Anterior cingulate cortex (tissue), 58 donors: ENCODE measurements at regions not wholly inside any gene's neighbourhood (a gene's known extent, or its start where the extent isn't known, plus 50 kb on each side); places are given as distances from the start of the nearest gene placed in this dataset.
"Not testable (repeated sequence)": the region's sequence is repeated elsewhere in the genome, so short reads cannot be mapped to it uniquely, and the experiment has no call there.

Experiments
- DNase-seq, 58 donors: peaks; one replicate each; lab custom pipeline; 2025; lab: John Stamatoyannopoulos, UW

DNA sequence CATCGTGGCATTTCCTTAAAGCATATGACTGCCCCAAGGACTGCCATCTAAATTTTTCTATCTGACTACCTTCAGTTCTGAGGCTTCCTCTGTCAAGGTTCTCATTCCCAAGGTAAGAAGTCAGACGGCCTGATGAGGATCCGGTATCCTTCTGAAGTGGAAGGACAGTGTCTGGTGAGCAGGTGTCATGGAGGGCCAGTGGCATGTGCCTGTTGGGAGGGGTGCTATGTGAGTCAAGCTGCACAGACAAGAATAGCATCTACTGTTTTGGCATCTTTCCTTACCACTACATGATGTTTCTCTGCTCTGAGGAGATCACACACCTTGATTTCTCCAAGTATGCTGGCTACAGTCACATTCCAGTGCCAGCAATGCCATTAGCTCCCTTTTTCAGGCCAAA lies 99.6 kb upstream of the RGS1 start:
- DNase-seq, result no peak

DNA sequence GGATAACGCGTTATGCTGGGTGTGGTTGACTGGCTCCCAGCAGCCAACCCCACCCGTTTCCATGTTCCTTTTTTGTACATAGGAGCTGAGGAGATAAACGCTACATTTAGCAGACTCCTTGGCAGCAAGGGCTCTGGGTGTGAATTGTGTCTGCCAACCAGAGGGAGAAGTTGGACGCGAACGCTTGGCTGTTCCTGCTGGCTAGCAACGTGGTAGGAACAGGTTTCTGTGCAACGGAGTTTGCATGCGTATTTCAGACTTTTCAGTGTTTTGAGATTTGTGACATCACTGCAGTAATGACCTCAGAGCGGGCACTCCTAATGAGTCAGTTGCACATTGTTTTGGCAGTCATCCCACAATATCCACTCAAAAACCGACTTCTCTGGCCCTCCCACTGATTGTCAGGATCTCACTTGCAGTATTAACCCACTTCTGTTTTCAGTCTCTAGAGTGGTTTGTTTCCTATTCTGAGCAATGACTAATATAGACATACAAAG lies 98.7 kb upstream of the RGS1 start:
- peak in 26 of 58 donors; percentile 2 to 57 (median 18) for DNase-seq

DNA sequence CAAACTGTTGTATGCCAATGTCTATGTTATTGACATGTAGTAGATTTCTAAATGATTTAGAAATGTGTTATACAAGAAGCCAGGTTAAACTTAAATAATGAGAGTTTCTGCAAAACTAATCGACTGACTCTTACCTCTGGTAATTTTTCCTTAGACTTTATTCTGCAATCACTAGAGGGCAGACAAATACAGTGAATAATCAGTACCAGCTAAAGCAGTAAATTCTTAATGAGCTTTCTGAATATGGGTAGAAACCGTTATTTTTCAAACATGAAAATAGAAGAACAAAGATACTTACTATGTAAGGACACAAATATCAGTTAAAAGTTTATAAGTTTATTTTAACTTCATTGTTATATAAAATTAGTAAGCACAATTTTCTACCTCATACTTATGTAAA lies 97.9 kb upstream of the RGS1 start:
- DNase-seq, result peak in 1 of 58 donors; percentile 24

DNA sequence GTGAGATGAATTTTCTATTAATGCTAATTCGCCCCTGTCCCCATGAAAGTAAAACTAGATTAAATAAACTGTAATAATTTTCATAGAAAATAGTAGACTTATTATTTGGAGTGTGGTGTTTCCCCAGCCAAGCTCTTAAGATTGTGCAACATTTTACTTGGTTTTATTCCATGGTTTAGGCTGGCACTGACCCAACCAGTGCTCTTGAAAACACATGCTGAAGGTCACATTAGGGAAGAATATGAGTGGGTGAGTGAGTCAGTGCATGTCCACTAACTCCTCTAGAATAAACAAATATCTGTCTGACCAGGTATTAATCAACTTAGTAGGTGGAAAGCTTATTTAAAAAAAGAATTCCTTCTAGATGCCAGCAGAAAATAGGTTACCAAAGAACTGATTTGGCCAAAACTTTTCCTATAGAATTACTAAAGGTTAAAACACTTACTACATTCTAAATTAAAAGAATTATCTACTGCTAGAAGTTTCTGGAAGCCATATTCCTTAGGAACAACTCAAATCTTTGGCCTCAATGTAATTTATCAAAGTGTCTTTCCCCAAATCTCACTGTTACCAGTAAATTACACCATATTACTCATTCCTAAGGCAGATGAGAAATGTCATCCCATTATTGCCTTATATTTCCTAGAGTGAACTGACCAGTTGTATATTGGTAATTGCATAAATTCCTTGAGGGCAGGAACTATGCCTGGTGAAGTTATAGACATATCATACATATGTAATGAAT lies 89.7 kb upstream of the RGS1 start:
- DNase-seq, result peak in 1 of 58 donors; percentile 9

DNA sequence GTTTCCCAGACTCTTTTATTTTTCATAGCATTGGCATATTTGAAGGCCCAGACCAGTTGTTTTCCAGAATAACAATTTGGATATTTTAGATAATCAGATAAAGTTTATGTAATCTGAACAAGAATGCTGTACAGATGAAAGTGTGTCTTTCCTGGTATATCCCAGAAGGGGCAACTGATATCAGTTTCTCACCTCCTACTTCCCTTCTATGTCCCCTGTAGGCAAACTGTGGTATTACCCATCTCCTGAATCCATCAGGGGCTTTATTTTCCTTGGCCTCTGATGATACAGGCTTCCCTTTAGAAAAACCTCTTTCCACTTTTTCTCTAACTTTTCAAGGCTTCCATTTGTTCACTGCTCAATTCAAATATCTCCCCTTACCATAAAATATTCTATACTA lies 87.5 kb upstream of the RGS1 start:
- DNase-seq, result no peak

DNA sequence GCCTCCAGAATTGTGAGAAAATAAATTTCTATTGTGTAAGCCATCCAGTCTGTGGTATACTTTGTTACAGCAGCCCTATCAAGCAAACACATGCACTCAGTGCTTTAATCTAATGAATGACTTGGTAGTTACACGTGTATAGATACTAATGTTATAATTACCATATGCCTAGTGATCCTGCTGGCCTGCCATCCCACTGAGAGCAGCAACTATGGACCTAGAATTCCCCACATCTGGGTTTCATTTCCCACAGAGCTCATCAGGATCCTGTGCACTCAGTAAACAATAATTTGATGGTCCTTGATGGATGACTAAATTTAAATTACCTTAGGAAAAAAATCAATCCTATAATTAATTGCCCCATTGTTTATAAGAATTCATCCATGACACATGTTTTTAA lies 86.5 kb upstream of the RGS1 start:
- no peak for DNase-seq

DNA sequence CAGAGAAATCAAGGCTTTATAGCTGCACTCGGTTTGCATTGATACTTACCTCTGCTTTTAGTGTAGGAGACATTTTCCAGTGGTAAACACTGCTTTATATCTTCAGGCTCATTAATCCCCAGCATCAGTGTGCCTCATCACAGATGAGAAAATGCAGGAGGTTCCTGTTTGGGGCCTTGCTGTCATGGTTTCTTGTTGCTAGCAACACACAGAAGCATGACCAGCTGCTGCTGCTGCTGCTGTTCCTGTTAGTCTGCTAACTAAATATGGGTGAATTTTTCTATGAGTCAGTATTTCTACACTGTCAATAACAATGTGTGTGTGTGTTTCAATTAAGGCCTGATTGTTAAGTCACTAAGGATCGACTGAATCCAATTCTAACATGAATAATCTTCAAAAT lies 85.8 kb upstream of the RGS1 start:
- DNase-seq, result peak in 1 of 58 donors; percentile 2

DNA sequence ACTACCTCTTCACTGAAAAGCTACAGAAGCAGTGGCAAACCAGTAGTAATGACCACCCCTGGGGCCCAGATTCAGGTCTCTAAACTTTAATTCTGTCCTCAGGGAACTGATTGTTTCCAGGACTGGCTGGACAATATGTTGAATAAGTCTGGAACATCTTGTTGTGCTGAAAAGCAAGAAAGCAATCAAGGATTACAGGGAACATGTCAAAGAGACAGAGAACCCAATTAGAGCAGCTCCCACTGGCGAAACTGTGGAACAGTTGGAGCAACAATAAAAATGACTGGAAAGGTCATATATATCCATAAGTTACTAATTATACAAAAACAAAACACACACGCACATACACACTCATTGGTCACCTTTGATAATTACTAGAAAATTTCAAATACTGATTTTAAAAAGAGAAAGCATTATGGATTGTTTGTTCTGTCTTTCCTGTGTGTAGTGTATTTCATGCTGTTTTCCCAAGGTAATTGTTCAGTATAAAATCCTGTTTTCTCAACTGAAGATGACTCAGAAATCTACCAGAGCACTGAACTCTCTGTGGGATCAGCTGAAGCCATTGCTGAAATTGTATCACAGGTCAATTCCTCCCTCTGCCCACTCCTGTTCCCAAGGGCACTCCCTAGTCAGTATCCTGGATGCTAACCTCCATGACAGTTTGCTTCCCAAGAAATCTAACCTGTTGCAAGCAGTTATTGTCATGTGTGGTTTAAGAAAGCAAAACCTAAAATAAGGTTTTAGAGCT lies 83.6 kb upstream of the RGS1 start:
- DNase-seq, result no peak

DNA sequence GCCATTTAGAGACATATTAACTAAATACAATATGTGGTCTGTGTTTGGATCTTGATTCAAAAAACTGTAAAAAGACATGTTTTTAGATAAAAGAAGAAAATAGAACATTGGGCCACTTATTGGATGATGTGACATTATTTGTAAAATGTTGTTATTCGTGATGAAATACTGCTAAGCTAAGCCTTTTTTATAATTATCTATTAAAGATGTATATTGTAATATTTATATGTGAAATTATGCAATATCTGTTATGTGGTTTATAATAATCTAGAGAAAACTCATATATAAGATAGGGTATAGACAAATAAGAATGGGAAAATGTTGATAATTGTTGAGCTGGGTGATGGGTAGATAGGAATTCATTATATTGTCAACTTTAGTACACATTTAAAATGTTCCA lies 82.0 kb upstream of the RGS1 start:
- DNase-seq, result no peak

DNA sequence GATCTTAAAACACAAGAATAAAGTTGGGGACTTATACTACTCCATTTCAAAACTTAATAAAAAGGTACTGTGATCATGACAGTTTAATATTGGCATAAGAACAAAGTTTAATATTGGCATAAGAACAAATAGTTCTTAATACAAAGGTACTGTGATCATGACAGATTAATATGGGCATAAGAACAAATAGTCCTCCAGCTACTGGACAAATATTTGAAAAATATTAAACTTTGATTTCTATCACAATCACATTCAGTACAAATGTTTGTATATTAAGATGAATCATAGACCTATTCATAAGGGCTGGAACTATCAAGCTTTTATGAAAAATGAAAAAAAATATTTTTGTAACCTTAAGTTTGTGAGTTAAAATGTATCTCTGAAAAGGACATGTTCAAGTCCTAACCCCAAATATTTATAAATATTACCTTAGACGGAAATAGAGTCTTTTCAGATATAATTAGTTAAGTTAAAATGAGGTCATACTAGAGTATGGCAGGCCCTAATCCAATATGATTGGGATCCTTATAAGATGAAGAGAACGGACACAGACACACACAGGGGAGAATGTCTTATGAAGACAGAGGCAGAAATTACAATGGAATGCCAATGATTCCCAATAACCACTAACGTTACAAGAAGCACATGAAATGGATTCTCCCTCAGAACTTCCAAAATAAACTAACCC lies 79.1 kb upstream of the RGS1 start:
- DNase-seq, result no peak

DNA sequence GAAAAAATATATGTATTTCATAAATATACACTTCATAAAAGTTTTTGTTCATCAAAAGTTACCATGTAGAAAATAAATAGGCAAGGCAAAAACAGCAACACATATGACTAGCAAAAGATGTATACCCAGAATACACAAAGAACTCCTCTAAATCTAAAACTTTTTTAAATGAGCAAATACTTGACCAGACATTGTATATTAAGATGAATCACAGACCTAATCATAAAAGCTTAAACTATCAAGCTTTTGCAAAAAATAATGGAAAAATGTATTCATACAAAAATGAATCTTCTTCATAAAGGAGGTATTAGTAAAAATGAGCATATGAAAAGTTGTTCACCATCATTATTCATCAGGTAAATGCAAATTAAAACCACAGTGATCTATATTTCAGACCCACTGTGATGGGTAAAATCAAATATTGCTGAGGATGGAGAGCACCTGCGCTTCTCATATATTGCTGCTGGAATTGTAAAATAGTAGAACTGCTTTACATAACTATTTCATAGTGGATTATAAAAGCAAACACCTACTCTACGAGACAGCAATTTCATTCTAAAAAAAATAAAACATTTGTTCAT lies 78.3 kb upstream of the RGS1 start:
- no peak for DNase-seq

DNA sequence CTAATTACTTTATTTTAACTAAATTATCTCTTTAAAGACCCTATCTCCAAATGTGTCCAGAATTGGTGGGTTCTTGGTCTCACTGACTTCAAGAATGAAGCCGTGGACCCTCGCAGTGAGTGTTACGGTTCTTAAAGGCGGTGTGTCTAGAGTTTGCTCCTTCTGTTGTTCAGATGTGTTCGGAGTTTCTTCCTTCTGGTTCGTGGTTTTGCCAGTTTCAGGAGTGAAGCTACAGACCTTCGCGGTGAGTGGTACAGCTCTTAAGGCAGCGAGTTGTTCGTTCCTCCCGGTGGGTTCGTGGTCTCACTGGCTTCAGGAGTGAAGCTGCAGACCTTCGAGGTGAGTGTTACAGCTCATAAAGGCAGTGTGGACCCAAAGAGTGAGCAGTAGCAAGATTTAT lies 77.5 kb upstream of the RGS1 start:
- not testable (repeated sequence) for DNase-seq

DNA sequence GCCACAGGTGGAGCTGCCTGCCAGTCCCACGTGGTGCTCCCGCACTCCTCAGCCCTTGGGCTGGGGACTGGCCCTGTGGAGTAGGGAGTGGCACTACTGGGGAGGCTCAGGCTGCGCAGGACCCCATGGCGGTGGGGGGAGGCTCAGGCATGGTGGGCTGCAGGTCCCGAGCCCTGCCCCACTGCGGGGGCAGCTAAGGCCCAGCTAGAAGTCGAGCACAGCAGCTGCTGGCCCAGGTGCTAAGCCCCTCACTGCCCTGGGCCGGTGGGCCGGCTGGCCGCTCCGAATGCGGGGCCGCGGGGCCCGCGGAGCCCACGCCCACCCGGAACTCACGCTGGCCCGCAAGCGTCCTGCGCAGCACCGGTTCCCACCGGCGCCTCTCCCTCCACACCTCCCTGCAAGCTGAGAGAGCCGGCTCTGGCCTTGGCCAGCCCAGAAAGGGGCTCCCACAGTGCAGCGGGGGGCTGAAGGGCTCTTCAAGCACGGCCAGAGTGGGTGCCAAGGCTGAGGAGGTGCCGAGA lies 76.5 kb upstream of the RGS1 start:
- not testable (repeated sequence) for DNase-seq

DNA sequence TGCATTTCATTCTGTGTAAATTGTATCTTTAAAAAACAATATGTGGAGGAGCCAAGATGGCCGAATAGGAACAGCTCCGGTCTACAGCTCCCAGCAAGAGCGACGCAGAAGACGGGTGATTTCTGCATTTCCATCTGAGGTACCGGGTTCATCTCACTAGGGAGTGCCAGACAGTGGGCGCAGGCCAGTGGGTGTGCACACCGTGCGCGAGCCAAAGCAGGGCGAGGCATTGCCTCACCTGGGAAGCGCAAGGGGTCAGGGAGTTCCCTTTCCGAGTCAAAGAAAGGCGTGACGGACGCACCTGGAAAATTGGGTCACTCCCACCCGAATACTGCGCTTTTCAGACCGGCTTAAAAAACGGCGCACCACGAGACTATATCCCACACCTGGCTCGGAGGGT lies 75.0 kb upstream of the RGS1 start:
- not testable (repeated sequence) for DNase-seq

DNA sequence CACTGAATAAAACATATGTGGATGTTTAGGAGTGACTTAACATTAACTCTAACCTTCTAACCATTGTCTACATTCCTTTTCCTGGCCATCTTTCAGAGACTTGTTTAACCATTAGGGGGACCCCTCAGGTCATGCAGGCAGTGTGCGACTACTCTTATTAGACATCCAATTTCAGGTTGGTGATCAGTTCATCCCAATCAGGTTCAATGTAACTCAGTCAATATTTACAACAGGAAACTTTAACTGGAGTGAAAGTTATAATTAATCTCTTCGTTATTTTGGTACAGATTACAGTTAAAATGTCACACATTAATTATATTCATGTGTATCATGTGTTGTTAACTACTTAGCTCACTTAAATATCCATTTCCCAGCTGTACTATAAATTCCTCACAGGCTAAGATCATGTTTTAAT lies 68.8 kb upstream of the RGS1 start:
- DNase-seq, result no peak

DNA sequence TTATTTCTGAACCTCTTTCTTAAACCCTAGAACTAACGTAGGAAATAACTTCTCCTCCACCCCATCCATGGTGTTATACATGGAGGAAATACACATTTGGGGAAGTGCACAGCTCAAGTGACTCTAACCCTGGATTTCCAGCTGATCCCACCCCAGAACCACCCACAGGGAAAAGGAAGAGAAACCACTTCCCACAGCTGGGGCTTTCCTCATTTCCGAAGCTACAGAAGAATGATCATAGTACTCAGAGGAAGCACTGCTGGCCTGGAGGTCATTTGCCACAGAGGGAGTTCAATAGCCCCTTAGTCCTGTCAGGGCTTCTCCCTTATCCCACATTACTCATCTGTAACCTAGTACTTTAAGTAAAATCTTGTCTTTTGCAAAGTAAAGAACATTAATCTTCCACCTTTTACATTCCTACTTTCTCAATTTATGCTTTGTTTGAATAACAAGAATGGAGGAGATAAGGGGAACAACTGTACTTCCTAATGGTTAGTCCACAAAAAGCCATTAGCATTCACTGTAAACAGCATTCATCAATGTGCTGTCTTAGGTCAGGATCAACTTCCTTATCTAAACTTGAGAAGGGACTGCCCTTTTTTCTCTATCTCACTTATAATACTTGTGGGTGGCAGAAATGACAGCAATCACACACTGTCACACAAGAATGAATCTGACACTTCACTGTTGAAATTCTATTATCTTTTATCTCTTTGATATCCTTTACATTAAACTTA lies 63.0 kb upstream of the RGS1 start:
- DNase-seq, result peak in 5 of 58 donors; percentile 3 to 19 (median 9)

DNA sequence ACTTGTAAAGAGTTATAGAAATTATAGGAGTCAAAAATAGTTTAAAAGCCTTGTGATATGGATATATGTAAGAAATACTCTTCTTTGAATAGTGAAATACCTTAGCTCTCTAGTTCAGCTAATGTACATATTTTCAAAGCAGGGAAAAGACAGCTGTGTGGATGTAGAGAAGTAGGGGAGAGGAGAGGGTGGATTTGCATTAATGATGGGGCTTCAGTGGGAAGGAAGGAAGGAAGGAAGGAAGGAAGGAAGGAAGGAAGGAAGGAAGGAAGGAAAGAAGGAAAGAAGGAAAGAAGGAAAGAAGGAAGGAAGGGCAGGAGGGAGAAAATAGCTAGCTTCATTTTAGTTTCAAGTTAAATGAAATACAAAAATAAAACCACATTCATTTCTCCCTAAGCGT lies 62.4 kb upstream of the RGS1 start:
- DNase-seq, result no peak

DNA sequence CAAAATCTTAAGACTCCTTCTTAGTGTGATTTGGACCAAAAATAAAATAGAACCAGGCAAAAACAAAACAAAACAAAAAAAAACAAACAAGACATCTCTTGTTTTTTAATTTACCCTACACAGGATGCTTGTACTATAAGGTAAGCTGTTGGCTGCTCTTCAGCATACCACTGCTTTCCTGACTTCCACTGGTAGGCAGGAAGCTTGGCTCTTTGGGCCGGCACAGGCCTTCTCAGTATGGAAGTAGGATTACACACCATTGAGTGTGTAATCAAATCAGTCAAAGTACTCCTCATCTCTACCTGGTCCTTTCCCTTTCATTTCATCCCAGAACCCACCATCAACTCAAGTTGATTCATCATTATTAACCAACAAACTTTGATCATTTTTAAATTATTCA lies 61.9 kb upstream of the RGS1 start:
- no peak for DNase-seq

DNA sequence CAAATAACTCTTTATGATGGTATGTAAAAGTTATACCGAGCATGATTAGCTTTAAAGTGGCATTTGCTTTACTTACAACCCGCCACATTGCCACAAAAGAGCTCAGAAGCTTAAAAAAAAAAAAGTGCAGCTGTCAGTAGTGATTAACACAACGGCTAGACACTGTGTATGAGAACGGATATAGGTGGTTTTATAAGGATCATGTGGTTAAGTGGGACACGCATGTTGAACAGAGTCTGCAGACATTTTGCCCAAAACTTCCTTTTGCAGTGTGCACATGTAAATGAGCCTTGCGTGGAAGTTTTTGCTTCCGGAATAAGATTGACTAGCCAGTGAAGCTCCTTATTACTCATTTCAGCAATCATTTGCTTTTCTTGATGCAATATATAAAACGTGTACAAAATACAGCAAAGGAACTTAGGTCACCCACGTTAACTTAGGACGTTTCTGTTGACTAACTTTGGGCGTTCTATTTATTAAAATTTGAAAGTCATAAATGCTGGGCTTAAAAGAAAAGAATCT lies 58.7 kb upstream of the RGS1 start:
- DNase-seq, result peak in 1 of 58 donors; percentile 12
